Stomach (tissue), 4 donors: ENCODE measurements at regions not wholly inside any gene's neighbourhood (a gene's known extent, or its start where the extent isn't known, plus 50 kb on each side); places are given as distances from the start of the nearest gene placed in this dataset.

Source experiments
- EP300 ChIP-seq: sonication (generic); formaldehyde crosslinking; IDR thresholded peaks from one replicate; pipeline ENCODE4 v1.6.1; 2017; ENCODE audit warnings: antibody characterized with exemption
- TF ChIP-seq, protein P1 (sequence below), 7 experiments: fragments of 450-650 bp in 4 of 7; fragments of 200-600 bp in 3 of 7; sonication (generic) in 3 of 7; IDR thresholded peaks; one replicate each; pipeline ENCODE4 v1.5.1; 2016 to 2019; ENCODE audit warnings: antibody characterized with exemption in 7 of 7, control low read depth in 2 of 7, mild to moderate bottlenecking in 1 of 7

DNA sequence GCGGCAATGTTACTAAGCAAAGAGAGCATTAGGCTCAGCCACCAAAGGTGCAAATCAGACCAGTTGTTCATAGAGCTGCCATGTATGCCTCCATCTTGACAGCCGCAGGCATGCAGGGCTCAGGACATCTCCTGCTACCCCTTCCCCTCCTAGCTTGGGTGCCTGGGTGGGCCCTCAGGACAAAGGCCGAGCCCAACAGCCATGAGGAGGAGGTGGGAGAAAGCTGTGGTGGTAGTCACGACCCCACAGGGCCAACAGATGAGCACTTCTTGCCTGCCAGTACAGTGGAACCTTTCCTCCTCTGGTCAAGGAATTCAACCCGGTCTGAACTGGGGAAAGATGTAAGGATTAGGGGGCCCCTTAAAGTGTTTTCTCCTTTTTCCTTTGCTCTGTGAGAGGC is 386.4 kb upstream of the SLITRK6 start:
- TF ChIP-seq EP300, result no peak
- TF ChIP-seq, protein P1, sequence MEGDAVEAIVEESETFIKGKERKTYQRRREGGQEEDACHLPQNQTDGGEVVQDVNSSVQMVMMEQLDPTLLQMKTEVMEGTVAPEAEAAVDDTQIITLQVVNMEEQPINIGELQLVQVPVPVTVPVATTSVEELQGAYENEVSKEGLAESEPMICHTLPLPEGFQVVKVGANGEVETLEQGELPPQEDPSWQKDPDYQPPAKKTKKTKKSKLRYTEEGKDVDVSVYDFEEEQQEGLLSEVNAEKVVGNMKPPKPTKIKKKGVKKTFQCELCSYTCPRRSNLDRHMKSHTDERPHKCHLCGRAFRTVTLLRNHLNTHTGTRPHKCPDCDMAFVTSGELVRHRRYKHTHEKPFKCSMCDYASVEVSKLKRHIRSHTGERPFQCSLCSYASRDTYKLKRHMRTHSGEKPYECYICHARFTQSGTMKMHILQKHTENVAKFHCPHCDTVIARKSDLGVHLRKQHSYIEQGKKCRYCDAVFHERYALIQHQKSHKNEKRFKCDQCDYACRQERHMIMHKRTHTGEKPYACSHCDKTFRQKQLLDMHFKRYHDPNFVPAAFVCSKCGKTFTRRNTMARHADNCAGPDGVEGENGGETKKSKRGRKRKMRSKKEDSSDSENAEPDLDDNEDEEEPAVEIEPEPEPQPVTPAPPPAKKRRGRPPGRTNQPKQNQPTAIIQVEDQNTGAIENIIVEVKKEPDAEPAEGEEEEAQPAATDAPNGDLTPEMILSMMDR (IDR thresholded peaks at IDR 0.05), result no peak
